Chondrocyte (in vitro differentiated cells): ENCODE measurements at regions not wholly inside any gene's neighbourhood (a gene's known extent, or its start where the extent isn't known, plus 50 kb on each side); places are given as distances from the start of the nearest gene placed in this dataset.

ENCODE experiments used
- DNase-seq: peaks from one replicate; pipeline ENCODE4 v3.0.0; 2021; ENCODE audit warnings: mixed read lengths, low spot score
- H3K27ac Mint-ChIP-seq: one replicate; pipeline ENCODE4 v1.8.0; 2021; ENCODE audit warnings: mild to moderate bottlenecking, moderate library complexity, mixed read lengths; ENCODE audit not compliant: unreplicated experiment
- H3K27me3 Mint-ChIP-seq: 2 replicates; pipeline ENCODE4 v1.8.0; 2021; ENCODE audit warnings: low read depth, mixed read lengths
- H3K36me3 Mint-ChIP-seq: 2 replicates; pipeline ENCODE4 v1.8.0; 2021; ENCODE audit warnings: low read depth, mixed read lengths
- H3K4me1 Mint-ChIP-seq: 2 replicates; pipeline ENCODE4 v1.8.0; 2021; ENCODE audit warnings: low read depth, mild to moderate bottlenecking, mixed read lengths
- H3K4me3 Mint-ChIP-seq: one replicate; pipeline ENCODE4 v1.8.0; 2021; ENCODE audit warnings: mild to moderate bottlenecking, moderate library complexity, mixed read lengths; ENCODE audit not compliant: unreplicated experiment
- H3K9me3 Mint-ChIP-seq: 2 replicates; pipeline ENCODE4 v1.8.0; 2021; ENCODE audit warnings: low read depth, mixed read lengths
- CTCF ChIP-seq: fragments of 200-600 bp; sonication (generic); IDR thresholded peaks from 2 replicates; pipeline ENCODE4 v1.5.0; 2021; ENCODE audit warnings: antibody characterized with exemption, mild to moderate bottlenecking, moderate library complexity

- H3K4me3 Mint-ChIP-seq = no peak overlapping the region
Observed at GRCh38 chr4:138317175-138317748, 75.1 kb upstream of the SLC7A11 start.

GRCh38 chr4:138312536-138312911, 70.4 kb upstream of the SLC7A11 start:
- peaks cover 51% of the 10 kb centered on the region for H3K4me1 Mint-ChIP-seq
- H3K27me3 Mint-ChIP-seq = no peaks in the 10 kb centered on the region
- no peaks in the 10 kb centered on the region for H3K36me3 Mint-ChIP-seq
- DNase-seq = no peak
- H3K27ac Mint-ChIP-seq = no peak overlapping the region
- H3K9me3 Mint-ChIP-seq = peaks cover 11% of the 10 kb centered on the region
- H3K4me3 Mint-ChIP-seq = no peak overlapping the region
- TF ChIP-seq CTCF = no peak

More at GRCh38 chr4:138317175-138317748, 75.1 kb upstream of the SLC7A11 start:
- Mint-ChIP-seq H3K4me1 (peaks cover 9% of the 10 kb centered on the region), H3K27ac (no peak overlapping the region), H3K9me3 (peaks cover 11% of the 10 kb centered on the region), H3K36me3 (no peaks in the 10 kb centered on the region), H3K27me3 (no peaks in the 10 kb centered on the region)
- no peak for DNase-seq
- TF ChIP-seq CTCF = no peak

GRCh38 chr4:138311771-138312535, 69.8 kb upstream of the SLC7A11 start:
- Mint-ChIP-seq H3K4me3 (no peak overlapping the region), H3K27ac (peak overlapping the region; percentile 8), H3K4me1 (peaks cover 51% of the 10 kb centered on the region), H3K36me3 (no peaks in the 10 kb centered on the region), H3K27me3 (no peaks in the 10 kb centered on the region), H3K9me3 (peaks cover 11% of the 10 kb centered on the region)
- no peak for DNase-seq
- TF ChIP-seq CTCF = no peak

- no peak for TF ChIP-seq CTCF
- no peak for DNase-seq
- H3K36me3 Mint-ChIP-seq = no peaks in the 10 kb centered on the region
- peak overlapping the region; percentile 84 for H3K27ac Mint-ChIP-seq
- peaks cover 51% of the 10 kb centered on the region for H3K4me1 Mint-ChIP-seq
- no peak overlapping the region for H3K4me3 Mint-ChIP-seq
- peaks cover 11% of the 10 kb centered on the region for H3K9me3 Mint-ChIP-seq
- no peaks in the 10 kb centered on the region for H3K27me3 Mint-ChIP-seq
Observed at GRCh38 chr4:138310991-138311390, 68.8 kb upstream of the SLC7A11 start.

- Mint-ChIP-seq H3K27me3 (no peaks in the 10 kb centered on the region), H3K36me3 (no peaks in the 10 kb centered on the region), H3K4me3 (no peak overlapping the region), H3K4me1 (peaks cover 51% of the 10 kb centered on the region), H3K27ac (peak overlapping the region; percentile 84), H3K9me3 (peaks cover 11% of the 10 kb centered on the region)
- no peak for DNase-seq
- no peak for TF ChIP-seq CTCF
Observed at GRCh38 chr4:138310498-138310897, 68.3 kb upstream of the SLC7A11 start.
